ENCODE measurements at regions not wholly inside any gene's neighbourhood (a gene's known extent, or its start where the extent isn't known, plus 50 kb on each side); places are given as distances from the start of the nearest gene placed in this dataset.

DNA sequence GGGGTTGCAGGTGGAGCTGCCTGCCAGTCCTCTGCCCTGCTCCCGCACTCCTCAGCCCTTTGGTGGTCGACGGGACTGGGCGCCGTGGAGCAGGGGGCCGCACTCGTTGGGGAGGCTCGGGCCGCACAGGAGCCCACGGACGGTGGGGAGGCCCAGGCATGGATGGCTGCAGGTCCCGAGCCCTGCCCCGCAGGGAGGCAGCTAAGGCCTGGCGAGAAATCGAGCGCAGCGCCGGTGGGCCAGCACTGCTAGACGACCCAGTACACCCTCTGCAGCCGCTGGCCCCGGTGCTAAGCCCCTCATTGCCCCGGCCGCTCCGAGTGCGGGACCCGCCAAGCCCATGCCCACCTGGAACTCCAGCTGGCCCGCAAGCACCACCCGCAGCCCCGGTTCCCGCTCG lies 221.8 kb downstream of the BTG1 start:
- TF ChIP-seq CTCF (IDR thresholded peaks at IDR 0.05) (no peak), POLR2AphosphoS5 (IDR thresholded peaks at IDR 0.05; ENCODE audit: insufficient read depth in 1 of 2, low read depth in 1 of 2) (no peak), POLR2A (IDR thresholded peaks at IDR 0.05) (no peak)
